ENCODE measurements at regions not wholly inside any gene's neighbourhood (a gene's known extent, or its start where the extent isn't known, plus 50 kb on each side); places are given as distances from the start of the nearest gene placed in this dataset.

GRCh38 chr13:44304433-44304725 is 69.2 kb upstream of the SERP2 start:
- no peak for TF ChIP-seq CTCF (IDR thresholded peaks at IDR 0.05; ENCODE audit: borderline replicate concordance, insufficient read depth, low read depth, low read length)
- no peak overlapping the region for H3K4me3 ChIP-seq (ENCODE audit: low read depth, low read length)

- H3K4me3 ChIP-seq (ENCODE audit: low read depth, low read length): no peak overlapping the region
- no peak for TF ChIP-seq CTCF (IDR thresholded peaks at IDR 0.05; ENCODE audit: borderline replicate concordance, insufficient read depth, low read depth, low read length)
These were observed 68.3 kb upstream of the SERP2 start for GRCh38 chr13:44305286-44305685.

- H3K4me3 ChIP-seq (ENCODE audit: low read depth, low read length): no peak overlapping the region
- TF ChIP-seq CTCF (IDR thresholded peaks at IDR 0.05; ENCODE audit: borderline replicate concordance, insufficient read depth, low read depth, low read length): no peak
These were observed 67.7 kb upstream of the SERP2 start for GRCh38 chr13:44305917-44306370.

- TF ChIP-seq CTCF (IDR thresholded peaks at IDR 0.05; ENCODE audit: borderline replicate concordance, insufficient read depth, low read depth, low read length): no peak
- no peak overlapping the region for H3K4me3 ChIP-seq (ENCODE audit: low read depth, low read length)
These were observed 67.0 kb upstream of the SERP2 start for GRCh38 chr13:44306371-44307192.

GRCh38 chr13:44307255-44307654 is 66.4 kb upstream of the SERP2 start:
- H3K4me3 ChIP-seq (ENCODE audit: low read depth, low read length): no peak overlapping the region
- no peak for TF ChIP-seq CTCF (IDR thresholded peaks at IDR 0.05; ENCODE audit: borderline replicate concordance, insufficient read depth, low read depth, low read length)

- H3K4me3 ChIP-seq (ENCODE audit: low read depth, low read length): no peak overlapping the region
- no peak for TF ChIP-seq CTCF (IDR thresholded peaks at IDR 0.05; ENCODE audit: borderline replicate concordance, insufficient read depth, low read depth, low read length)
These were observed 65.8 kb upstream of the SERP2 start for GRCh38 chr13:44307844-44308243.

GRCh38 chr13:44308352-44308751 is 65.3 kb upstream of the SERP2 start:
- no peak overlapping the region for H3K4me3 ChIP-seq (ENCODE audit: low read depth, low read length)
- no peak for TF ChIP-seq CTCF (IDR thresholded peaks at IDR 0.05; ENCODE audit: borderline replicate concordance, insufficient read depth, low read depth, low read length)
